SHP77 treated with DMSO at 0.1 percent for 48 hours (cell line): ENCODE measurements at regions not wholly inside any gene's neighbourhood (a gene's known extent, or its start where the extent isn't known, plus 50 kb on each side); places are given as distances from the start of the nearest gene placed in this dataset.
A peak's percentile ranks its signal among the peaks of the same experiment; 100 is the strongest.

Experiments used
- DNase-seq: peaks from one replicate; lab custom pipeline; 2025; lab: John Stamatoyannopoulos, UW

- no peak for DNase-seq
These were observed 52.4 kb upstream of the UPP2 start for GRCh38 chr2:158049129-158049855.

DNA sequence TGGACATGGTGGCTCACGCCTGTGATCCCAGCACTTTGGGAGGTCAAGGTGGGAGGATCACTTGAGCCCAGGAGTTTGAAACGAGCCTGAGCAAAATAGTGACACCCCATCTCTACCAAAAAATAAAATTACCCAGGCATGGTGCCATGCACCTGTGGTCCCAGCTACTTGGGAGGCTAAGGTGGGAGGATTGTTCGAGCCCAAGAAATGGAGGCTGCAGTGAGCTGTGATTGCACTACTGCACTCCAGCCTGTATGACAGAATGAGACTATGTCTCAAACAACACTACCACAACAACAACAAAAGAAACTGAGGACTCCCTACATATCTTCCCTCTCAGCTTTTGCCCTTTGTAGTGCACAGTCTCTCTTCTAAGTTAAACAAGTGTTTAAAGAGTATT is 53.3 kb upstream of the UPP2 start:
- no peak for DNase-seq

GRCh38 chr2:158047156-158047611 is 54.5 kb upstream of the UPP2 start:
- DNase-seq = no peak

DNA sequence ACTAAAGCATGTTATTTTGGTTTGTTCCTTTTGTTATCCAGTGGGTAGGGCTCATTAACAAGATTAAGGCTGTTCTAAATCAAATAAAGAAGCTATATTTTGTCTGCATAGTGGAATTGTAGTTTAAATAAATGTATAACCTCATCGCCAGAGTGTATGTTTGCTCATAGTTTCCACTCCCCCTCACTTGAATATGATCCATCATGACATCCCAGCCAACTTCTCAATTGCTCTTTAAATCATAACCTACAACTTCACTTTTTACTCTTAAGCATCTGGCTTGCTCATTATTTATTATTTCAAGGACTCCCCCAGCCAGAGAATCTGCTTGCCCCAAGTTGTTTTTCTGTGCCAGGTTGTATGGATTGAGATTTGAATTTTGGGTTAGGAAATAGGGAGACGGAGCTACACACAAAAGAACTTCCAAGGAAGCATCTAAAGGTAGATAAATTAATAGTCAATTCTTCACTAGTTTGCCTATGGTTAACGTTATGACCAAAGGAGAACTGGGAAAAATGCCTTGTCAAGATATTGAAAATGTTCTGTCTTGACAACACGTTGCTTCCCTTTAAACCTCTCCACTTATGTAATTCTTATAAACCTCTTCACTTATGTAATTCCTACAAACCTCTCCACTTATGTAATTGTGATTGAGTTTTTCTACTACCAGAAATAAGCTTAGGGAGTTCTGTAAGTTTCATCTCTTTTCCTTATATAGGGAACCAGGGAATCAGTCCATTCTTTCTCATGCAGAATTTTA is 55.4 kb upstream of the UPP2 start:
- no peak for DNase-seq

DNA sequence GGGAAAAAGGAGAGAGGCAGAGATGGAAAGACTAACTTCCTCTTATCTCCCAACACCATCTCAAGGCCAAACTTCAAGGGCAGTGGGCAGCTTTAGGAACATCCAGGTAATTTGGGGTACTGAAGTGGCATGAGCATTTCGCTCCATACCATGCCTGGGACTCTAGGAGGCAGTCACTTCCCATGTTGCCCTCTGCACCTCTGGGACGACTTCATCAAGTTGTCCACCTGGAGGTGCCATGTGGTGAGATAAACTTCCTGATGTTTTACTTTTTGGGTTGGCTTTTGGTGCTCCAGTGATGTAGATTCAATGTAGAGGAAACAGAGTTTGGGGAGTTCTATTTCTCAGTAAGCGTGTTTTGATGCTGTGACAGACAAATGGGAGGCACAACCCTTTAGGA is 56.3 kb upstream of the UPP2 start:
- DNase-seq = no peak

- no peak for DNase-seq
These were observed 58.3 kb upstream of the UPP2 start for GRCh38 chr2:158043181-158043948.

- no peak for DNase-seq
These were observed 59.0 kb upstream of the UPP2 start for GRCh38 chr2:158042666-158043065.

- DNase-seq = no peak
These were observed 59.4 kb upstream of the UPP2 start for GRCh38 chr2:158042245-158042644.

DNA sequence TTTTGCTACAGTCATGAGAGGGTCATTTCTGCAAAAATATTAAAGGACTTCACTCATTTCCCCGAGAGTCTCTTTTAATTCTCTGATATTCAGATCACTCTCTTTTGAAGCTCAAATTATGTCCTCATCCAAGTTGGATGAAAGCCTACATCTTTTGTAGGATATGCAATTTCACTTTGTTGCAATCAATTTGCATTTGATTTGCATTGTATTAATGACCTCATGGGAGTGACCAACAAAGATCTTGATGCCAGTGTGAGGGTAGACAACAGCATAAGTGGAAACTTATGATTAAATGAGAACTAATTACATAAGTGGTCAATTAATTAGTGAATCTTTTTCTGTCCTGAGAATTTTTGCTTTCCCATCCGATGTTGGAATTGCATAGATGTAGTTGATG is 60.3 kb upstream of the UPP2 start:
- no peak for DNase-seq

- no peak for DNase-seq
These were observed 62.8 kb upstream of the UPP2 start for GRCh38 chr2:158038901-158039300.

- DNase-seq = peak; percentile 10
These were observed 67.3 kb upstream of the UPP2 start for GRCh38 chr2:158034198-158034866.

DNA sequence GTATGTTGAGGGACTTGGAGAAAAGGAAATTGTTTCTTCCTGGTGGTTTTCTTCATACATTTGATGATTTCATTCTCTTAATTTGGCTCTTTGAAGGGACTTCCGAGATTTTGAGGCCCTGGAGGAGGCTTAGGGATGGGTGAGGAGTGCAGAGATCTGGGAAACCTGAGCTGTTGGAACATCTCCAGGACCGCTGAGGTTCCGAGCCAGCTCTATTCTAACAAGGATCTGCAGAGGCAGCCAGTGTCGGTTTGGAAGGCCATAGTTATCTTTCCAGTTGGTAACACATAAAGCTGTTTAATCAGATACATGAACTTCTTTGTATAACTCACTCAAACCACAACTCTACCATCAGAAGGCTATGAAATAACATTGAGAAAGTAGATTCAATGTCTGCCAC is 70.3 kb upstream of the UPP2 start:
- no peak for DNase-seq

DNA sequence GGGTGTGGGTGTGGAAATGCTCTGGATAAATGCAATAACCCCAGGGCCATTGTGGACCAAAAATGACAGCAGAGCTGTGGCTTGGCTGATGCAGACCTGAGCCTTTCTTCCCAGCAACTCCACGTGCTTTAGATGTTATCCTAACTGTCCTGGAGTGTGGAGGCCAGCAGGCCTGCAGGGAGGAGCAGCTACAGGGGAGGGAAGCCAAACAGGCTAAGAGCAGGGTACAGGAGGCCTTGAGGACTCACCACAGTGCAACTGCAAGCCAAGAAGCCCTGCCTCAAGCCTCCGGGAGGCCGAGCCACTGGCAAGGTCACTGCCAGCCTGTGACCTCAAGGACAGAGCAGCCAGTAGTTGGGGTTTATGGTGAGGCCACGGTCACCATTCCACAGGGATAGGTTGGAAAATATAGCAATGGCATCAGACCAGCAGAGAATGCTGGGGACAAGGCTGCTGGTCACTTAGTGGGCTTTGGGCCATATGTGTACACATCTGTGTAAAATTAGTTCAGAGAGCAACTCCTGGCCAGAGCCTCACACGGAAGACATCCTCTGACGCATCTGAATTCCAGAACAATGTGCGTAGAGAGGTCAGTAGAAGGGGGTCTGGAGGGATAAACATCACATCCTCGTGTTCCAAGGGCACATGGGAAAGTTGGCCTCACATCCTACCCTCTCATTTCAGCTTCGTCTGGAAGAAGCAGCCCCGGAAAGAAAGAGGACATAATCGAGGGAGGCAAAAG is 76.2 kb upstream of the UPP2 start:
- DNase-seq = no peak

DNA sequence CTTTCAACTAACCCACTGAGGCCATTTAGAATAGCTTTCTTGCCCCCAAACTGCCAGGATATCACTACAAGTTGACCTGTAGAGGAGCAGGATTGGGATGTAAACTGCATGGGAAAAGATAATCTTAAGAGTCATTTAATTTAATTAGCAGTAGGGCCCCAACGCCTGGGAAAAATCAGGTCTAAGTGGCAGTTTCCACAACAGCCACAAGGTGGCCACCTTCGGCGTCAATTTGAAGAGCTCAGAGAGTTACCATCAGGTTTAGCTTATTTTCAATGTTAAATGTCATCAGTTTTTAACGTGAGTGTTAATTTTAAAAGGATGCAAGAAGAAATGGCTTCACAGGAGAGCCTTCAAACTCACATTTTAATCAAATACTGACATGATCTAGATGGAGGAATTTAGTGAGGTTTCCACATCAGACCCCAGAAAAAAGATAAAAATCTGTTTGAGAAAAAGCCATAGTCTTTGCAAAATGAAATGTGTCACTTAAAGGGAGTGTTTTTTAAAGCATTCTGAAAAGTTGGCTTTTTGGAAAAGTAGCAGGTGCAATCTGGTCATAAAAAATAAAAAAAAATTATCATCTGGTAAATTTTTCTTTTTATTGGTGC is 77.3 kb upstream of the UPP2 start:
- no peak for DNase-seq

DNA sequence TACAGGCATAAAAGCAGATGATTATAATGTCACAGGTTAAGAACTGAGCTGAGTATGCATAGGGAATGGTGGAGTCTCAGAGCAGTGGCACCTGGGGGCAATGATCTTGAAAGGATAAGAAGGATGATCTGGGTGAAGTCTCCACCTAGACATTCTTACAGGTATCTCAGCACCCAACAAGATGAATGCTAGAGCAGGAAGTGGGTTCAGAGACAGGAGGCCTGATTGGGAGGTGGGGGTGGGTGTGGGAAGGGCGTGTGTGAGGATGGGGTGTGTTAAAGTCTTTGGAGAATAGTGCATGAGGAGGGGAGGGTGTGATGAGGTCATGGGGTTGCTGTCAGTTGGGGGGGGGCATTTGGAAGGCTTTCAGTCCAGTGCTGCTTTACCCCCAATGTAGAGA is 78.8 kb upstream of the UPP2 start:
- no peak for DNase-seq

GRCh38 chr2:158021226-158021625 is 80.5 kb upstream of the UPP2 start:
- DNase-seq = no peak

GRCh38 chr2:158015428-158016076 is 86.1 kb upstream of the UPP2 start:
- no peak for DNase-seq

DNA sequence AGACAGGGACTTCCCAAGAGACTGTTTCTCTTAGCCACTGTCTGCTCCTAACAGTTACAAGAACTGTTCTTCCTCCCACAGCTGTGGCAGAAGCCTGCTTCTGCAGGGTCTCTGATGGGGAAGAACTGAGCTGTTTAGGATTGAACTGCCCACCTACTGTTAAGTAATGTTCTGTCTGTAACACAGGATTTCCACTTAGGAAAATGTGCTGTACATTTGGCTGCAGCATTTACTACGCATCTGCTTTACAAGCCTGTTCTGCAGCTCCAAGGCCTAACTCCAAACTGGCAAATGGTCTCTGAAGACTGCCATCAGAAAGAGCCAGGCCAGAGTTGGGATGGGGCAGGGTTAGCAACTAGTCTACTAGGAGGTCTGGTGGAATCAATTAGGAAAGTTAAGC is 87.8 kb upstream of the UPP2 start:
- no peak for DNase-seq

DNA sequence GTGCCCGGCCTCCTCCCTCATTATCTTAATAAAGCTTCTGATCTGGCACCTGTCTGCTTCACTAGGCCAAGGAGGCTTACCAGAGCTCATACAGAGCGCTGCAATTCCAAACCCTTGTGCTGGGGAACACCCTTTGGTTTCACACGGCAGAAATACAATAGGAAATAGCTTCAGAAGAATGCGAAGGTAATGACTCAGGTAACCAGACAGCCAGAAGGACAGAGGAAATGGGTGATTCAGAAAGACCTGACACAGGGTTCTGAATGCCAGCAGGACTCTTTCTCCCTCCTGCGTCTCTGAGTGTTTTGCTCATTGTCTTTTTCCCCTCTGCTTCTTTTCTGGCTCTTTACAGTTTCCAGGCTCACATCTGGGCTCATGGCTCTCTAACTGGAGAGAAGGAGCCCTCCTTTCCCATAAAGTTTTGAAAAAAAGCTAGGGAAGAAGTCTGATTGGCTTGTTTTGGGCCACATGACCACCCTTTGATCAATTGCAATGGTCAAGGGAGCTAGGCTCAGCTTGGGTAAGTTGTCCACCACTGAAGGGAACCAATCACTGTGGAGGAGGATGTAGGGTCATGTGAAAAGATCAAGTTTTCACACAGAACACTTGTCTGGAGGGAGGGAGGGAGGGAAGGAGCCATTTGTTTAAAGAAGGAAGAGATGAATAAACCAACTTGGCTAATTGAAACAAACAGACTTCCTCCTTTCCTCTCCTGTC is 90.5 kb upstream of the UPP2 start:
- DNase-seq = no peak

GRCh38 chr2:158009399-158009798 is 92.3 kb upstream of the UPP2 start:
- no peak for DNase-seq
